ENCODE measurements at regions not wholly inside any gene's neighbourhood (a gene's known extent, or its start where the extent isn't known, plus 50 kb on each side); places are given as distances from the start of the nearest gene placed in this dataset.

DNA sequence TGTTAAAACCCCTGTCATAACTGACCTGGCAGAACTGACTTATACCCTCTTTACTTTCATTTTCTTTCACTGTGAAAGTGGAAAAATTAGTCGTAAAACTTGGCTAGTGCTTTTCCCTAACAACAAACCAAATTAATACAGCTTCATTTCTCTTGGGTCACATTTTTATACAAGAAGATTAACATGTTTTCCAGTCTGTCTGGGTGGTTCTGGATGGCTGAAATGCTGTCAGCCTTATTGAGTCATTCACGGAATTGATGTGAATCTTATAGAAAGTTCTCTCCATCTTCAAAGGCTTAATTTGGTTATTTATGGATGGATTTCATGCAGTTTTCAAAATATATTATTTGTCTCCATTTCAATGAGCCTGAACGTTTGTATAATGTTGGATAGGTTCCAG lies 440.0 kb downstream of the KCTD12 start:
- TF ChIP-seq, protein P1, sequence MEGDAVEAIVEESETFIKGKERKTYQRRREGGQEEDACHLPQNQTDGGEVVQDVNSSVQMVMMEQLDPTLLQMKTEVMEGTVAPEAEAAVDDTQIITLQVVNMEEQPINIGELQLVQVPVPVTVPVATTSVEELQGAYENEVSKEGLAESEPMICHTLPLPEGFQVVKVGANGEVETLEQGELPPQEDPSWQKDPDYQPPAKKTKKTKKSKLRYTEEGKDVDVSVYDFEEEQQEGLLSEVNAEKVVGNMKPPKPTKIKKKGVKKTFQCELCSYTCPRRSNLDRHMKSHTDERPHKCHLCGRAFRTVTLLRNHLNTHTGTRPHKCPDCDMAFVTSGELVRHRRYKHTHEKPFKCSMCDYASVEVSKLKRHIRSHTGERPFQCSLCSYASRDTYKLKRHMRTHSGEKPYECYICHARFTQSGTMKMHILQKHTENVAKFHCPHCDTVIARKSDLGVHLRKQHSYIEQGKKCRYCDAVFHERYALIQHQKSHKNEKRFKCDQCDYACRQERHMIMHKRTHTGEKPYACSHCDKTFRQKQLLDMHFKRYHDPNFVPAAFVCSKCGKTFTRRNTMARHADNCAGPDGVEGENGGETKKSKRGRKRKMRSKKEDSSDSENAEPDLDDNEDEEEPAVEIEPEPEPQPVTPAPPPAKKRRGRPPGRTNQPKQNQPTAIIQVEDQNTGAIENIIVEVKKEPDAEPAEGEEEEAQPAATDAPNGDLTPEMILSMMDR (IDR thresholded peaks at IDR 0.05; ENCODE audit: low read depth, low read length) = no peak
- TF ChIP-seq EZH2phosphoT487 (IDR thresholded peaks at IDR 0.05; ENCODE audit: low read depth) = no peak
